ENCODE measurements at regions not wholly inside any gene's neighbourhood (a gene's known extent, or its start where the extent isn't known, plus 50 kb on each side); places are given as distances from the start of the nearest gene placed in this dataset.

- Histone ChIP-seq H3K27me3 (ENCODE audit: control insufficient read depth, insufficient read depth, low read length) (no peaks in the 10 kb centered on the region), H3K9ac (ENCODE audit: low read length in 3 of 3) (no peak overlapping the region), H3K4me3 (ENCODE audit: low read length in 3 of 3) (no peak overlapping the region), H3K27ac (ENCODE audit: low read depth in 2 of 2, low read length in 2 of 2) (no peak overlapping the region), H3K9me3 (ENCODE audit: control insufficient read depth in 2 of 3, insufficient read depth in 1 of 3, low read length in 3 of 3) (no peaks in the 10 kb centered on the region), H3K36me3 (ENCODE audit: control insufficient read depth in 2 of 3, insufficient read depth in 3 of 3, low read length in 3 of 3) (no peaks in the 10 kb centered on the region), H3K4me1 (ENCODE audit: control insufficient read depth in 2 of 3, insufficient read depth in 2 of 3, low read depth in 1 of 3, low read length in 3 of 3) (no peaks in the 10 kb centered on the region)
- DNase-seq (no peak), FAIRE-seq (no peak)
- intact Hi-C loops (cut with DNase I) = no loop called here
- TF ChIP-seq, protein P1, sequence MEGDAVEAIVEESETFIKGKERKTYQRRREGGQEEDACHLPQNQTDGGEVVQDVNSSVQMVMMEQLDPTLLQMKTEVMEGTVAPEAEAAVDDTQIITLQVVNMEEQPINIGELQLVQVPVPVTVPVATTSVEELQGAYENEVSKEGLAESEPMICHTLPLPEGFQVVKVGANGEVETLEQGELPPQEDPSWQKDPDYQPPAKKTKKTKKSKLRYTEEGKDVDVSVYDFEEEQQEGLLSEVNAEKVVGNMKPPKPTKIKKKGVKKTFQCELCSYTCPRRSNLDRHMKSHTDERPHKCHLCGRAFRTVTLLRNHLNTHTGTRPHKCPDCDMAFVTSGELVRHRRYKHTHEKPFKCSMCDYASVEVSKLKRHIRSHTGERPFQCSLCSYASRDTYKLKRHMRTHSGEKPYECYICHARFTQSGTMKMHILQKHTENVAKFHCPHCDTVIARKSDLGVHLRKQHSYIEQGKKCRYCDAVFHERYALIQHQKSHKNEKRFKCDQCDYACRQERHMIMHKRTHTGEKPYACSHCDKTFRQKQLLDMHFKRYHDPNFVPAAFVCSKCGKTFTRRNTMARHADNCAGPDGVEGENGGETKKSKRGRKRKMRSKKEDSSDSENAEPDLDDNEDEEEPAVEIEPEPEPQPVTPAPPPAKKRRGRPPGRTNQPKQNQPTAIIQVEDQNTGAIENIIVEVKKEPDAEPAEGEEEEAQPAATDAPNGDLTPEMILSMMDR (IDR thresholded peaks at IDR 0.05; ENCODE audit: borderline replicate concordance, extremely low read depth, insufficient read depth) = no peak
Measured at GRCh38 chr3:181614878-181615277, 96.8 kb upstream of the SOX2 start.

DNA sequence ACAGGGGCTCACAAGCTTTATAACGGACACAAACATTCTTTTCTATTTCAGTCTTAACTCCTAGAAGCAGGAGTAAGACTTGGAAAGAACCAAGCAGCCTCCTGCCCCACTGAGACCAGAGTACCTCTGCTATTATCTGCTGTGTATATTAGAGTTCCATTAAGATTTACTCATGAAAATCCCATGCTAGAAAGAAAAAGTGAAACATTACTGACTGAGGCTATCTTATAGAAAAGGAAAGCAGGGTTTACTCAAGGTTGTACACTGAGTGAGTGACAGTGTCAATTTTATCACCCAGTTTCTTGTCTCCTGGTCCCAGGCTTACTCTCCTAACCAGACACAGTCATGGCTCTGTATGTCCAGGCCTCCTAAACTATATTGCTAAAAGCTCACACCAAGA lies 97.9 kb upstream of the SOX2 start:
- TF ChIP-seq, protein P1 (IDR thresholded peaks at IDR 0.05; ENCODE audit: borderline replicate concordance, extremely low read depth, insufficient read depth) = no peak
- intact Hi-C loops (cut with DNase I) = no loop called here

DNA sequence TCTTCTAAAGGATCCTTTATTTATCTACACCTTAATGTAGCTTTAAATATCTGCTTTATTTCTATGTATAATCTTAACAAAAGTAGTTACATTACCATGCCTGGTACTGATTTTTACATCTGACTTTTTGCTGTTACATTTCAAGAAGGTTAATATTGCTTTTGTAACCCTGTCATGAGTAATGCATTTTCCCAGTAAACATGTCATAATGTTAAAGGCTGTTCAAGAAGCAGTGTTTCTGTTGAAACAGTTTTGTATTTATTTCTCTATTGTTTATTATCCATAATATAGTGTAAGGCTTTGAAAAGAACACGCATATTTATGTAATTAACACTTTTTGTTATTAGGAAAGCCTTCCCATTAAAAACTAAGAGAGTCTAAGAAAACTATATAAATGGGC lies 98.5 kb upstream of the SOX2 start:
- no peaks in the 10 kb centered on the region for H3K9me3 ChIP-seq (ENCODE audit: control insufficient read depth in 2 of 3, insufficient read depth in 1 of 3, low read length in 3 of 3)
- H3K9ac ChIP-seq (ENCODE audit: low read length in 3 of 3) = no peak overlapping the region
- FAIRE-seq (no peak), DNase-seq (no peak)
- H3K27me3 ChIP-seq (ENCODE audit: control insufficient read depth, insufficient read depth, low read length) = no peaks in the 10 kb centered on the region
- H3K4me1 ChIP-seq (ENCODE audit: control insufficient read depth in 2 of 3, insufficient read depth in 2 of 3, low read depth in 1 of 3, low read length in 3 of 3) = no peaks in the 10 kb centered on the region
- no peaks in the 10 kb centered on the region for H3K36me3 ChIP-seq (ENCODE audit: control insufficient read depth in 2 of 3, insufficient read depth in 3 of 3, low read length in 3 of 3)
- intact Hi-C loops (cut with DNase I) = no loop called here
- H3K27ac ChIP-seq (ENCODE audit: low read depth in 2 of 2, low read length in 2 of 2) = no peak overlapping the region
- no peak overlapping the region for H3K4me3 ChIP-seq (ENCODE audit: low read length in 3 of 3)
- TF ChIP-seq, protein P1 (IDR thresholded peaks at IDR 0.05; ENCODE audit: borderline replicate concordance, extremely low read depth, insufficient read depth) = no peak

More for the DNA sequence above, 97.9 kb upstream of the SOX2 start:
- no peaks in the 10 kb centered on the region for H3K4me1 ChIP-seq (ENCODE audit: control insufficient read depth in 2 of 3, insufficient read depth in 2 of 3, low read depth in 1 of 3, low read length in 3 of 3)
- H3K9me3 ChIP-seq (ENCODE audit: control insufficient read depth in 2 of 3, insufficient read depth in 1 of 3, low read length in 3 of 3) = no peaks in the 10 kb centered on the region
- DNase-seq (no peak), FAIRE-seq (no peak)
- H3K36me3 ChIP-seq (ENCODE audit: control insufficient read depth in 2 of 3, insufficient read depth in 3 of 3, low read length in 3 of 3) = no peaks in the 10 kb centered on the region
- H3K9ac ChIP-seq (ENCODE audit: low read length in 3 of 3) = no peak overlapping the region
- H3K27me3 ChIP-seq (ENCODE audit: control insufficient read depth, insufficient read depth, low read length) = no peaks in the 10 kb centered on the region
- no peak overlapping the region for H3K4me3 ChIP-seq (ENCODE audit: low read length in 3 of 3)
- no peak overlapping the region for H3K27ac ChIP-seq (ENCODE audit: low read depth in 2 of 2, low read length in 2 of 2)

DNA sequence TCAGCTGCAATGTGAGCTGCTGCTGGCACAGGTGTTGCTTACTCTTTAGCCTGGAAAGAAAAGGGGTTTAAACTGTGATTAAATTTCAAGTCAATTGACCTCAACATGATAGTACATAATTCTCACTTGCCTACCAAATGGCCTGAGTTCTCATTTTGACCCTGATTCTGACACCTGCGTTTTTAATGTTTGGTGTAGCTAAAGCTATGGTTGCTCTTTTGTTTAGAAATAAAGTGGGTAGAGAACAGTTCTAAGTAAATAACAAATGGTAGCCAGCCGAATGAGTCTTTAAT lies 100.8 kb upstream of the SOX2 start:
- intact Hi-C loops (cut with DNase I) = no loop called here
- H3K4me1 ChIP-seq (ENCODE audit: control insufficient read depth in 2 of 3, insufficient read depth in 2 of 3, low read depth in 1 of 3, low read length in 3 of 3) = no peaks in the 10 kb centered on the region
- no peaks in the 10 kb centered on the region for H3K27me3 ChIP-seq (ENCODE audit: control insufficient read depth, insufficient read depth, low read length)
- no peak overlapping the region for H3K27ac ChIP-seq (ENCODE audit: low read depth in 2 of 2, low read length in 2 of 2)
- TF ChIP-seq, protein P1 (IDR thresholded peaks at IDR 0.05; ENCODE audit: borderline replicate concordance, extremely low read depth, insufficient read depth) = no peak
- H3K9me3 ChIP-seq (ENCODE audit: control insufficient read depth in 2 of 3, insufficient read depth in 1 of 3, low read length in 3 of 3) = no peaks in the 10 kb centered on the region
- peak in 1 of 5 donors; percentile 16 for DNase-seq
- H3K9ac ChIP-seq (ENCODE audit: low read length in 3 of 3) = no peak overlapping the region
- H3K36me3 ChIP-seq (ENCODE audit: control insufficient read depth in 2 of 3, insufficient read depth in 3 of 3, low read length in 3 of 3) = no peaks in the 10 kb centered on the region
- H3K4me3 ChIP-seq (ENCODE audit: low read length in 3 of 3) = no peak overlapping the region
- no peak for FAIRE-seq

Measured in kidney (tissue), 13 donors.